ENCODE measurements at regions not wholly inside any gene's neighbourhood (a gene's known extent, or its start where the extent isn't known, plus 50 kb on each side); places are given as distances from the start of the nearest gene placed in this dataset.

- H3K4me3 Mint-ChIP-seq, result no peak overlapping the region
- H3K9me3 Mint-ChIP-seq, result 0 out of 2 replicates have a peak, but pooled peaks cover 3% of the 10 kb centered on the region
- ATAC-seq (no peak), DNase-seq (ENCODE audit: low spot score) (no peak)
- no peaks in the 10 kb centered on the region for H3K36me3 Mint-ChIP-seq
- POLR2A ChIA-PET, result no interaction called here
- H3K4me1 Mint-ChIP-seq, result peaks cover 30% of the 10 kb centered on the region
- CTCF ChIA-PET, result no interaction called here
- TF ChIP-seq ZNF138 (CRISPR knock-in tag; conservative IDR thresholded peaks at IDR 0.05) (no peak), ATF6 (CRISPR knock-in tag; IDR thresholded peaks at IDR 0.05) (no peak), AR (CRISPR knock-in tag; IDR thresholded peaks at IDR 0.05) (no peak), USF1 (CRISPR knock-in tag; IDR thresholded peaks at IDR 0.05) (no peak), ETV6 (CRISPR knock-in tag; IDR thresholded peaks at IDR 0.05) (no peak), MXD4 (CRISPR knock-in tag; IDR thresholded peaks at IDR 0.05; ENCODE audit: borderline replicate concordance) (no peak), RORB (CRISPR knock-in tag; IDR thresholded peaks at IDR 0.05) (no peak)
- H3K27me3 Mint-ChIP-seq (ENCODE audit: low read depth), result no peaks in the 10 kb centered on the region; the same call in 1 of the 2 replicates
- no peak overlapping the region for H3K27ac Mint-ChIP-seq
Measured at GRCh38 chr19:28985201-28985600, 227.8 kb downstream of the UQCRFS1 start.

GRCh38 chr19:28984315-28984714 lies 228.6 kb downstream of the UQCRFS1 start:
- peaks cover 25% of the 10 kb centered on the region for H3K4me1 Mint-ChIP-seq
- TF ChIP-seq USF2 (CRISPR knock-in tag; IDR thresholded peaks at IDR 0.05), result no peak
- TF ChIP-seq ZNF512 (CRISPR knock-in tag; IDR thresholded peaks at IDR 0.05; ENCODE audit: borderline replicate concordance), result no peak
- no peak for TF ChIP-seq HMGA2 (CRISPR knock-in tag; IDR thresholded peaks at IDR 0.05)
- no peak for TF ChIP-seq MXD4 (CRISPR knock-in tag; IDR thresholded peaks at IDR 0.05; ENCODE audit: borderline replicate concordance)
- TF ChIP-seq CREM (CRISPR knock-in tag; IDR thresholded peaks at IDR 0.05), result no peak
- TF ChIP-seq EMX1 (CRISPR knock-in tag; IDR thresholded peaks at IDR 0.05), result no peak
- POLR2A ChIA-PET, result no interaction called here

GRCh38 chr19:28983430-28983829 lies 229.5 kb downstream of the UQCRFS1 start:
- CTCF ChIA-PET, result no interaction called here
- POLR2A ChIA-PET, result no interaction called here
- Mint-ChIP-seq H3K4me1 (peaks cover 16% of the 10 kb centered on the region), H3K36me3 (no peaks in the 10 kb centered on the region), H3K27me3 (ENCODE audit: low read depth) (no peaks in the 10 kb centered on the region; the same call in 1 of the 2 replicates), H3K9me3 (0 out of 2 replicates have a peak, but pooled peaks cover 3% of the 10 kb centered on the region), H3K27ac (no peak overlapping the region), H3K4me3 (no peak overlapping the region)
- no peak for TF ChIP-seq KAT7 (CRISPR knock-in tag; IDR thresholded peaks at IDR 0.05; ENCODE audit: borderline replicate concordance)
- TF ChIP-seq HMGA2 (CRISPR knock-in tag; IDR thresholded peaks at IDR 0.05), result no peak
- no peak for TF ChIP-seq ZNF263 (CRISPR knock-in tag; IDR thresholded peaks at IDR 0.05; ENCODE audit: low read depth)
- no peak for TF ChIP-seq ELF4 (CRISPR knock-in tag; IDR thresholded peaks at IDR 0.05; ENCODE audit: low read depth)
- TF ChIP-seq ZNF232 (CRISPR knock-in tag; IDR thresholded peaks at IDR 0.05), result no peak
- TF ChIP-seq CREB1 (CRISPR knock-in tag; IDR thresholded peaks at IDR 0.05), result no peak
- DNase-seq (ENCODE audit: low spot score), result no peak
- ATAC-seq, result no peak

More at GRCh38 chr19:28984315-28984714, 228.6 kb downstream of the UQCRFS1 start:
- no peak for ATAC-seq
- Mint-ChIP-seq H3K27me3 (ENCODE audit: low read depth) (no peaks in the 10 kb centered on the region; the same call in 1 of the 2 replicates), H3K9me3 (0 out of 2 replicates have a peak, but pooled peaks cover 3% of the 10 kb centered on the region), H3K27ac (no peak overlapping the region), H3K4me3 (no peak overlapping the region), H3K36me3 (no peaks in the 10 kb centered on the region)
- no peak for DNase-seq (ENCODE audit: low spot score)
- CTCF ChIA-PET, result no interaction called here

All from WTC11 (cell line).